Kidney epithelial cell (primary cell): ENCODE measurements at regions not wholly inside any gene's neighbourhood (a gene's known extent, or its start where the extent isn't known, plus 50 kb on each side); places are given as distances from the start of the nearest gene placed in this dataset.
"Not testable (repeated sequence)": the region's sequence is repeated elsewhere in the genome, so short reads cannot be mapped to it uniquely, and the experiment has no call there.

Experiments
- DNase-seq: peaks from one replicate; pipeline ENCODE4 v3.0.0-alpha.2; 2010; ENCODE audit warnings: low read depth
- H3K27me3 ChIP-seq: 2 replicates; pipeline ENCODE4 v1.6.0; 2011; ENCODE audit warnings: low read length; ENCODE audit not compliant: control insufficient read depth, insufficient read depth
- H3K36me3 ChIP-seq: 2 replicates; pipeline ENCODE4 v1.5.1; 2011; ENCODE audit warnings: low read length; ENCODE audit not compliant: control insufficient read depth, insufficient read depth
- H3K4me3 ChIP-seq: 2 replicates; pipeline ENCODE4 v1.5.1; 2011; ENCODE audit warnings: low read depth, mild to moderate bottlenecking, control low read depth, low read length
- CTCF ChIP-seq: IDR thresholded peaks from 2 replicates; pipeline ENCODE4 v1.5.1; 2011; ENCODE audit warnings: mild to moderate bottlenecking, moderate library complexity, low read length, control low read depth, inconsistent platforms; ENCODE audit not compliant: insufficient read depth, poor library complexity, severe bottlenecking

GRCh38 chr14:22184157-22184829, 404.7 kb downstream of the DAD1 start:
- TF ChIP-seq CTCF = no peak

GRCh38 chr14:22180045-22180444, 409.0 kb downstream of the DAD1 start:
- Histone ChIP-seq H3K4me3 (no peak overlapping the region), H3K27me3 (no peaks in the 10 kb centered on the region), H3K36me3 (no peaks in the 10 kb centered on the region)
- no peak for DNase-seq
- no peak for TF ChIP-seq CTCF

More at GRCh38 chr14:22184157-22184829, 404.7 kb downstream of the DAD1 start:
- Histone ChIP-seq H3K27me3 (no peaks in the 10 kb centered on the region), H3K36me3 (no peaks in the 10 kb centered on the region), H3K4me3 (no peak overlapping the region)
- no peak for DNase-seq

- no peak for DNase-seq
- Histone ChIP-seq H3K27me3 (no peaks in the 10 kb centered on the region), H3K4me3 (no peak overlapping the region), H3K36me3 (no peaks in the 10 kb centered on the region)
- no peak for TF ChIP-seq CTCF
These were observed 409.8 kb downstream of the DAD1 start for GRCh38 chr14:22179190-22179589.

- Histone ChIP-seq H3K36me3 (no peaks in the 10 kb centered on the region), H3K4me3 (no peak overlapping the region), H3K27me3 (no peaks in the 10 kb centered on the region)
- no peak for TF ChIP-seq CTCF
- DNase-seq = no peak
These were observed 410.6 kb downstream of the DAD1 start for GRCh38 chr14:22178333-22178839.

GRCh38 chr14:22177870-22178269, 411.2 kb downstream of the DAD1 start:
- Histone ChIP-seq H3K27me3 (no peaks in the 10 kb centered on the region), H3K36me3 (no peaks in the 10 kb centered on the region), H3K4me3 (no peak overlapping the region)
- no peak for TF ChIP-seq CTCF
- no peak for DNase-seq

GRCh38 chr14:22176957-22177356, 412.1 kb downstream of the DAD1 start:
- H3K4me3 ChIP-seq = no peak overlapping the region
- no peak for TF ChIP-seq CTCF
- no peaks in the 10 kb centered on the region for H3K36me3 ChIP-seq
- no peaks in the 10 kb centered on the region for H3K27me3 ChIP-seq
- DNase-seq = no peak

- not testable (repeated sequence) for DNase-seq, H3K36me3 ChIP-seq, H3K27me3 ChIP-seq, H3K4me3 ChIP-seq
These were observed 413.8 kb downstream of the DAD1 start for GRCh38 chr14:22175278-22175558.
